Activated CD8-positive, alpha-beta memory T cell treated with anti-CD3 and anti-CD28 coated beads for 24 hours (primary cell): ENCODE measurements at regions not wholly inside any gene's neighbourhood (a gene's known extent, or its start where the extent isn't known, plus 50 kb on each side); places are given as distances from the start of the nearest gene placed in this dataset.
"Not testable (repeated sequence)": the region's sequence is repeated elsewhere in the genome, so short reads cannot be mapped to it uniquely, and the experiment has no call there.

Source experiments
- DNase-seq: peaks from one replicate; pipeline ENCODE4 v3.0.0-alpha.2; 2020

GRCh38 chr12:13924286-13924685, 57.1 kb downstream of the GRIN2B start:
- no peak for DNase-seq

- DNase-seq, result no peak
Observed at GRCh38 chr12:13918897-13919296, 62.5 kb downstream of the GRIN2B start.

DNA sequence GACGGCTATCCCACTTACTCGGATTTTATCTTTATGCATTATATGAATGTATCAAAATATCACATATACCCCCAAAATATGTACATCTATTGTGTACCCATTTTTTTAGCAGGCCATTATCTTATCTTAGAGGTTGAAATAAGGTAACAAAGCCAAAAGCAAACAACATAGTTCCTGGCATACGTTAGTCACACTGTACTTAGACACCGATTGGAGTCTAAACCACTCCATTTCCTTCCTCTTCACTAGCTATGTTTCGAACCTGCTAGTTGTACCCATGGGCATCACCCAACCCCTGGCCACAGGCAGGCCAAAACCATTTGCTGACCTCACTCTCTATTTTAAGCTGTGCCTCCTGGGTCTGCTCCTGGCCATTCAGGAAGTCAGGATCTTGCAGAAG, 66.3 kb downstream of the GRIN2B start:
- no peak for DNase-seq

DNA sequence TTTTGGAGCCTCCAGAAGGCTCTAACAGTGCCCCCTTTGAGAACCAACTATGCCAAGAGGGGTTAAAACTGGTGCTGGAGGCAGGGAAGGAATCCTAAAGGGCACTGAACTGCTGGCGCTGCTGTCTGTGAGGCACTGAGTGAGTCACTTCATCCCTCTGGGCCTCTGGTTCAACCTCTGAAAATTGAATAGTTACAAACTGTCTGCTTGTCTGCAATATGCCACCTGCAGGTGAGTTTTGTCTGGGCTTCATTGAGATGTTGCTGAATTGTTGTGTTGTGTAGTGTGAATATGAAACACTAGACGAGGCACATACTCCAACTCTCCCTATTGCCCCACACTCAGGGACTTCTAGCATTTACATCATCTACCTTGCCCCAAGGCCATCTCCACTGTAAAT, 68.0 kb downstream of the GRIN2B start:
- DNase-seq, result no peak

DNA sequence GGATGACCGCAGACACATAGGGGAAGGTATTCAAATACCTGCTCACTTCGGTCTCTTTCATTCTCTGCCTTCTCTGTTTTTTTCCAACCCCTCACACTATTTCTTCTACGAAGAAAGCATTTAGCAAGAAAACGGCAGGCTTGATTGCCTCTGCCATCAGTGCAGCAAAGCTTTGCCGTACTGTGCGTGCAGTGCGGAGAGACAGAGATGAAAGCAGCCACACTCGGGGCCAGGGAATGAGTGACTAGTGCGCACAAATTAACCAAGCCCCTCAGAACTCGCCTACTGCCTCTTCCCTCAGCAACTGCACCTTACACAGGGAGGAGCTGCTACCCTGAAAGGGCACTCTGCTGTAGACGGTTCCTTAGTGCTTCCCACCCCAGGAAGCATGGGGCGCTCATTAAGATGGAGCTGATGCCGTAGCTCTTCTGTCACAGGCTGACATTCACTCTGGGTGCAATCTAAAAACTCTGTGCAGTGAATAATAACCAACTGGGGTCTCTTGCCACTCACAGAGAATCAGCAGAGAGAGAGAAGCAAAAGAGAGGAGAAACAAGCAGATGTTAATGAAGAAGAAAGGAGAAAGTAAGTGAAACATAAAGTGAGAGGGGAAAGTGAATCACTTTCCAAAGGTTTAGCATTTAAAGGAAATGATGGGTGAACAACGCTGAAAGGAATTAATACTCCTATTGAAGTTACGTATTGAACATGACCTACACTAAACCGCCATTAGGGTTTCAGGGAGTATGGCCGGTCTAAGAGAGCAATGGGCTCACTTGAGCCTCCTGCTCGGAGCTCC, 69.4 kb downstream of the GRIN2B start:
- no peak for DNase-seq

- no peak for DNase-seq
Observed at GRCh38 chr12:13905794-13906193, 75.6 kb downstream of the GRIN2B start.

DNA sequence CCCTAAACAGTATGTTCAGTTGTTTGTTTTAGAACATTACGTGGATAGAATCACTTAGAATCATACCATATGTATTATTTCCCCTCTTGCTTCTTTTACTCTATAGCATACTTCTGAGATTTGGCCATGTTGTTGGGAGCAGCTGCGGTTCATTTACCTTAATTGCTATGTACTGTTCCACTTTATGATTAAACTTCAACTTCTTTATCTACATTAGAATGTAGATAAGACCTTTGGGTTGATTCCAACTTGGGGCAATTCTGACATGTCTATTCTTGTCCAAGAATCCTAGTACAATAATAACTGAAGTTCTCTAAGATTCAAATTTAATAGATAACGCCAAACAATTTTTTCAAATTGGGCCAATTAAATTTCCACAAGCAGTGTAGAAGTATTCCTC, 80.7 kb downstream of the GRIN2B start:
- no peak for DNase-seq

DNA sequence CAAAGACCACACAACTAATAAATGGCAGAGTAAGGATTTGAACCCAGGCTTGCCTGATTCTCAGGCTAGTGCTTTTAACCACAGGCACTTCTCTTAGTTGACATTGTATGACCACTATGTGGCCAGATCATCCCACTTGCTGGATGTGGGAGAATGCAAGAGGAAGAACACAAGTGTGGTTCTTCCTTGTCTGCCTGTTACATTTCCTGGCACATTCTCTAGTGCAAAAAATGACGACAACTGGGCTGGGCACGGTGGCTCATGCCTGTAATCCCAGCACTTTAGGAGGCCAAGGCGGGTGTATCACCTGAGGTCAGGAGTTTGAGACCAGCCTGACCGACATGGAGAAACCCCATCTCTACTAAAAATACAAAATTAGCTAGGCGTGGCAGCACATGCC, 83.0 kb downstream of the GRIN2B start:
- DNase-seq, result not testable (repeated sequence)

- no peak for DNase-seq
Observed at GRCh38 chr12:13897811-13898210, 83.6 kb downstream of the GRIN2B start.

- no peak for DNase-seq
Observed at GRCh38 chr12:13896063-13896626, 85.3 kb downstream of the GRIN2B start.

GRCh38 chr12:13891902-13892301, 89.5 kb downstream of the GRIN2B start:
- DNase-seq, result no peak

GRCh38 chr12:13890943-13891342, 90.5 kb downstream of the GRIN2B start:
- DNase-seq, result no peak

- no peak for DNase-seq
Observed at GRCh38 chr12:13887779-13888388, 93.5 kb downstream of the GRIN2B start.

DNA sequence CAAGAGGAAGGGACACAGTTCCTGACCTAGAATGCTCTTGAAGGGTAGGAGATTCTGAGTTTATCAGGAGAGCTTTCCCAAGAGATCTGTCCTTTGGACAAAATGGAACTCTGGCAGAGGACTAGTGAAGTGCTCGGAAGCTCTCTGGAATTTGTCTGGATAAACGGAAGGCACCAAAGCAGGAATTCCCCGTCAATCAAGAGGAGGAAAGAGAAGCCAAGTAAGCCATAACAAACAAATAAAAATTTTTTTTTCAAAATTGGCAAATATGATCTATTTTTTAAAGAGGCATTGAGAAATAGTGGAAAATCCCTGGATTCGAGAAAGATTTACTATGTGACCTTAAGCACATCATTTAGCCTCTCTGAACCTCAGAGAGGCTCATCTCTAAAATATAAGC, 99.2 kb downstream of the GRIN2B start:
- no peak for DNase-seq

DNA sequence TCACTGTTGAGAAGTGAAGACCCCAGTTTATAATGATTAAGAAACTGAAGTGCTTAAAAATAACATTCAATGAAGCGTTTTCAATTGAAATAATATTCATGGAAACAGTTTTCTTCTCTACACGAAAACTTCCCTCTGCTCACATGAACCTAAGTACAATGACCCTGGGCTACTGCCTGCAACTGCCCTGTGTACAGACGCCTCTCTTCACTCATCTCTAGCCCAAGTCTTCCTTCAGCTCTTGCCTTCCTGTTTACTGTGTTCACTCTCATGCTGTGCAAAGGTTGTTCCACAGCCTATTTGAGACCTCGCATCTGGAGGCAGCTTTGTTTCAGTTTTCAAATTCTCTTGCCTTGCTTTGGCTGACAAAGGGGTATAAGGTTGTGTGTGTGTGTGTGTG, 100.8 kb downstream of the GRIN2B start:
- DNase-seq, result no peak

GRCh38 chr12:13875744-13876143, 105.7 kb downstream of the GRIN2B start:
- DNase-seq, result no peak

GRCh38 chr12:13870255-13870654, 111.1 kb downstream of the GRIN2B start:
- DNase-seq, result no peak

- DNase-seq, result peak; percentile 71
Observed at GRCh38 chr12:13864081-13864673, 117.2 kb downstream of the GRIN2B start.

DNA sequence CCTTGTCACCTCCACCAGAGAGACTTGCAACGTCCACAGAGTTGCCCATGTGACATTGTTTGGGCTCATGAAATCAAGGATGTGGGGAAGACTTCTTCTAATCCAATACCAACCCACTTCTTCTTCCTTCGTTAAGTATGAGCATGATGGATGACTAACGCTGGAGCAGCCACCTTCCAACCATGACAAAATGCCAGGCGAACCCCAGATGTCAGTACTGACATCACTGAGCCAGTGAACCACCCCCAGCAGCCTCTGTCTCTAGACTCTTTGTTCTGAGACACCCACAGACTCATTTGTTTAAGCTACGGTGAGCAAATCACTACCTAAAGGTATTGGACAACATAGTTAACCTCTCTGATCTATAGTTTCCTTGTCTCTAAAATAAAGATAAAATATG, 123.7 kb downstream of the GRIN2B start:
- DNase-seq, result no peak

- DNase-seq, result no peak
Observed at GRCh38 chr12:13853471-13853870, 127.9 kb downstream of the GRIN2B start.

GRCh38 chr12:13851828-13852227, 129.6 kb downstream of the GRIN2B start:
- DNase-seq, result no peak

DNA sequence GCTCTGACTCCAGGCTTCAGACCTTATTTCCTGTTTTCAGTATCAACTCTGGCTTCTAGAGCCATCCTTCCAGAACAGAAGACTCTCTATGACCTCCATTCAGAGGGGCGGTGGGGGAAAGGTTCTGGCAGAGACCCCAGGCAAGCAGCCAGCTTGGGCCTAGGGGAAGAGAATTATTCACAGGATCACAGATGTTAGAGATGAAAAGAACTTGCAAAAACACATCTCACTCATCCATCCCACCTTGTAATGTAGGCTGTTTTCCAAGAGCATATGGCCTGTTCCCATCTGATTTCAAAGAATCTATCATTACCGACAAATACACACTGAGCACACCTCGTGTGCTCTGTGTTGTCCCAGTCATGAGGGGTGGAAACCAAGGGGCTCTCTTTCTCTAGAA, 131.9 kb downstream of the GRIN2B start:
- DNase-seq, result no peak

DNA sequence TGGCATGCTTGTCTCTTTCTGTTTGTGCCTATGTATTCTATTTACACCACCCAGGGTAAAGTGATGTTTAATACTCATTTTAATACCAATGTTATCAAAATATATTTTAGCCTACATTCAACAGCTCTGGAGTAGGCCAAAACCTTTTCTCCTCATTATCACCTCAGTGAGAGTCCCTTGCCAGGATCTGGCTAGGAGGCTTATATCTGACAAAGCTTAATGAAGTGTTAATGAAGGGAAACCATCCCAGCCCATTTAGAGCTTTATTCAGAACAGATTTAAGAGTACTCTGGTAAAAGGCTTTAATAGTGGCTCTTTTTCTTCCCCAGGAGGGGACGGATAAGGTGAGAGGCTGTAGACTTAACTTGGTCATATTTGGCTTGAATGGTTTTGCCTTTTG, 137.6 kb downstream of the GRIN2B start:
- DNase-seq, result no peak

DNA sequence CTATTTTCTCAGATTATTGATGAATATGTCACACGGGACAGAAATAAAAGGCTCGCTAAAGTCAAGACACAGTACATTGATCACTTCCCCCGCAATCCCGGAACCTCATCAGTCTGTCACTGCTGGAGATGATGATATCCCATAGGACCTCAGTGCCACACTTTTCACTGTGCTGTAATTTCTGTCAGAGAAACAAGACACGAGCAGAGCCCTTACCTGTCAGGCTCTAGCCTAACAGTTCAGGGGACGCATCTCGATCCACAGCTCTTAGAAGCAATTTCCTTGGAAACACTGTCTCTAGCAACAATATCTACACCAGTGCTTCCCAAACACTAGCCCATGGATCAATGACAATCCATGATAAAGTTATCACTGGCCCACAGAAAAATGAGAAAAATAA, 140.0 kb downstream of the GRIN2B start:
- DNase-seq, result no peak
